DMS114 treated with DMSO at 0.1 percent for 48 hours (cell line): ENCODE measurements at regions not wholly inside any gene's neighbourhood (a gene's known extent, or its start where the extent isn't known, plus 50 kb on each side); places are given as distances from the start of the nearest gene placed in this dataset.

Source experiments
- DNase-seq: peaks from one replicate; lab custom pipeline; 2025; ENCODE audit not compliant: unreplicated experiment; lab: John Stamatoyannopoulos, UW

GRCh38 chr5:2387634-2388325 is 363.7 kb downstream of the IRX2 start:
- DNase-seq: no peak

GRCh38 chr5:2387250-2387633 is 364.2 kb downstream of the IRX2 start:
- DNase-seq: no peak

- DNase-seq: no peak
Measured at GRCh38 chr5:2385818-2386217, 365.7 kb downstream of the IRX2 start.

GRCh38 chr5:2383698-2384065 is 367.8 kb downstream of the IRX2 start:
- no peak for DNase-seq

GRCh38 chr5:2382776-2383697 is 368.4 kb downstream of the IRX2 start:
- DNase-seq: no peak

GRCh38 chr5:2381861-2382260 is 369.6 kb downstream of the IRX2 start:
- no peak for DNase-seq

GRCh38 chr5:2381070-2381469 is 370.4 kb downstream of the IRX2 start:
- no peak for DNase-seq

- DNase-seq: no peak
Measured at GRCh38 chr5:2378976-2379375, 372.5 kb downstream of the IRX2 start.

- no peak for DNase-seq
Measured at GRCh38 chr5:2378108-2378507, 373.4 kb downstream of the IRX2 start.

- DNase-seq: no peak
Measured at GRCh38 chr5:2376486-2376885, 375.0 kb downstream of the IRX2 start.

GRCh38 chr5:2375757-2376250 is 375.7 kb downstream of the IRX2 start:
- no peak for DNase-seq

- no peak for DNase-seq
Measured at GRCh38 chr5:2375291-2375690, 376.2 kb downstream of the IRX2 start.

- no peak for DNase-seq
Measured at GRCh38 chr5:2374703-2375102, 376.8 kb downstream of the IRX2 start.

- DNase-seq: no peak
Measured at GRCh38 chr5:2373631-2374030, 377.8 kb downstream of the IRX2 start.

- DNase-seq: no peak
Measured at GRCh38 chr5:2371419-2371710, 380.1 kb downstream of the IRX2 start.

- DNase-seq: no peak
Measured at GRCh38 chr5:2370626-2371418, 380.7 kb downstream of the IRX2 start.

- DNase-seq: no peak
Measured at GRCh38 chr5:2369178-2369577, 382.3 kb downstream of the IRX2 start.

GRCh38 chr5:2366816-2367215 is 384.7 kb downstream of the IRX2 start:
- no peak for DNase-seq

GRCh38 chr5:2357309-2357708 is 394.2 kb downstream of the IRX2 start:
- DNase-seq: no peak

GRCh38 chr5:2355859-2356258 is 395.6 kb downstream of the IRX2 start:
- no peak for DNase-seq

- DNase-seq: no peak
Measured at GRCh38 chr5:2353871-2354440, 397.5 kb downstream of the IRX2 start.
